NCI-H345 (cell line): ENCODE measurements at regions not wholly inside any gene's neighbourhood (a gene's known extent, or its start where the extent isn't known, plus 50 kb on each side); places are given as distances from the start of the nearest gene placed in this dataset.
A peak's percentile ranks its signal among the peaks of the same experiment; 100 is the strongest.
"Not testable (repeated sequence)": the region's sequence is repeated elsewhere in the genome, so short reads cannot be mapped to it uniquely, and the experiment has no call there.

Experiments
- DNase-seq: peaks from one replicate; lab custom pipeline; 2025; lab: John Stamatoyannopoulos, UW

- DNase-seq: no peak
Observed at GRCh38 chr4:78660559-78660958, 109.0 kb downstream of the ANXA3 start.

- DNase-seq: no peak
Observed at GRCh38 chr4:78661086-78661690, 109.6 kb downstream of the ANXA3 start.

GRCh38 chr4:78661921-78662521 lies 110.5 kb downstream of the ANXA3 start:
- DNase-seq: peak; percentile 25

GRCh38 chr4:78662658-78663057 lies 111.1 kb downstream of the ANXA3 start:
- no peak for DNase-seq

GRCh38 chr4:78664296-78664695 lies 111.9 kb upstream of the BMP2K start:
- DNase-seq: not testable (repeated sequence)

GRCh38 chr4:78665216-78665770 lies 110.9 kb upstream of the BMP2K start:
- DNase-seq: no peak

GRCh38 chr4:78666830-78667258 lies 109.3 kb upstream of the BMP2K start:
- no peak for DNase-seq

GRCh38 chr4:78667325-78667724 lies 108.8 kb upstream of the BMP2K start:
- DNase-seq: no peak

GRCh38 chr4:78667764-78668163 lies 108.4 kb upstream of the BMP2K start:
- no peak for DNase-seq

- no peak for DNase-seq
Observed at GRCh38 chr4:78669453-78669852, 106.7 kb upstream of the BMP2K start.

- DNase-seq: no peak
Observed at GRCh38 chr4:78671903-78672815, 104.0 kb upstream of the BMP2K start.

GRCh38 chr4:78673337-78673736 lies 102.8 kb upstream of the BMP2K start:
- no peak for DNase-seq

GRCh38 chr4:78675325-78675724 lies 100.8 kb upstream of the BMP2K start:
- no peak for DNase-seq

GRCh38 chr4:78682070-78682469 lies 94.1 kb upstream of the BMP2K start:
- no peak for DNase-seq

- no peak for DNase-seq
Observed at GRCh38 chr4:78683352-78683751, 92.8 kb upstream of the BMP2K start.

GRCh38 chr4:78684325-78685079 lies 91.6 kb upstream of the BMP2K start:
- no peak for DNase-seq

- DNase-seq: no peak
Observed at GRCh38 chr4:78687818-78688217, 88.3 kb upstream of the BMP2K start.

- no peak for DNase-seq
Observed at GRCh38 chr4:78688366-78688765, 87.8 kb upstream of the BMP2K start.

GRCh38 chr4:78689261-78689660 lies 86.9 kb upstream of the BMP2K start:
- DNase-seq: no peak

- no peak for DNase-seq
Observed at GRCh38 chr4:78689700-78690323, 86.3 kb upstream of the BMP2K start.

GRCh38 chr4:78691334-78691754 lies 84.8 kb upstream of the BMP2K start:
- DNase-seq: no peak
